ENCODE measurements at regions not wholly inside any gene's neighbourhood (a gene's known extent, or its start where the extent isn't known, plus 50 kb on each side); places are given as distances from the start of the nearest gene placed in this dataset.
"Not testable (repeated sequence)": the region's sequence is repeated elsewhere in the genome, so short reads cannot be mapped to it uniquely, and the experiment has no call there.

DNA sequence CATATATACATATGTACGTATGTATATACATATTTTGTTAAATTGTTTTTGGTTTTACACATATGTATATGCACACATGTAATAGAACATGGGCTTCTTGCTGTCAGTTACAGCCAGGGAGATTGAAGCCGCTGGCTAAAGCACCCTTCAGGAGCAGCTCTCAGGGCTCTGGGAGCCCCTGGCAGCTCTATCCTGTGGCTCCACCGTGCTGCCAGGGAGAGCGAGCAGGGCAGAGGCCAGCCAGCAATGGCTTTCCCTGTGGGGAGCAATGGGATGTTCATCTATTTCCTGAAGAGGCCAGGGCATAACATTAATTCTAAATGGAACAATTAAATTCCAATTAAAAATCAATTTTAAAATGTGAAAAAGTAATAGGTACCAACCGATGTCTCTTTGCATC is 102.9 kb downstream of the PSMG1 start:
- no peak for DNase-seq

DNA sequence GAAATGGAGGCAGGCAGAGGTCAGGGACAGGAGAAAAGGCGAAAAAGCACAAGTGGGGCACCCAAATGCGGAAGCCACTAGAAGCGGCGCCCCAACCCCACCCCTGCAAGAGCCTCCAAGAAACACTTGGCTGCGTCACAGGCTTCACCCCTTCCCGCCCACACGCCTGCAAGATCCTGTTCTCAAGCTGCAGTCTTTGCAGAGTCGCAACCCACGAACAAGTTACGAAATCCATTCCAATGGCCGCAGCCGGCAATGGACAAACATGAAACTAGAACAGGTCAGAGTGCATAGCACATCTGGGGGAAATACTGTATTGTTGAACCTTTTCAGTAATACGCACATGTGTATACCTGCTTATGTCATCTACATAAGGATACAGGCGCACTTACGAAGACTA is 103.6 kb downstream of the PSMG1 start:
- DNase-seq, result peak; percentile 20

DNA sequence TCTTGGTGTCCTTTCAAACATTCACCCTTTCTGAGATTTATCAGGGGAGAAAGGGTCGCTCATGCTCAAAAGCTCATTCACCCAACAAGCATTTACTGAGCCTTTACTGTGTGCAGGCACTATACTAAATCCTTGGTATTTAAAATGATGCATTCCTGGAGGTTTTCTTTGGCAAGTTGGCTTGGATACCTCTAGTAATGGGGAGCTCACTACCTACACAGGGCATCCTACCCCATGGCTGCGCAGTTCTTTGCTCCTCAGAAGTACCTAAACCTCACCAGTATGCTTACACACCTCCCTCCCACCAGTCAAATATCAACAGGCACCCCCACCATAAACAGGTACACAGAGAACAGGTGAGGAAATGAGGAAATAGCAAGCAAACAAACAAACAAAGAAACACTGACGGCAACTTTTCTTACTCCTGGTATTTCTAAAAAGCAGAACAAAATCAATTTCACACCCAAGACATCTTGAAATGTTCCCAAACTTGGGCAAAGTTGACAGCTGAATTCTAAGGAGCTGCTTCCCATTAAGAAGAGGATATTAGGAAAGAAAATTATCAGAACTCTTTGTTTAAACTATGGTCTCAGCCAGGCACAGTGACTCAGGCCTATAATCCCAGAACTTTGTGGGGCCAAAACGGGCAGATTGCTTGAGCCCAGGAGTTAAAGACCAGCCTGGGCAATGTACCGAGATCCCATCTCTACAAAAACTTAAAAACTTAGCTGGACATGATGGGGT is 104.8 kb downstream of the PSMG1 start:
- no peak for DNase-seq

DNA sequence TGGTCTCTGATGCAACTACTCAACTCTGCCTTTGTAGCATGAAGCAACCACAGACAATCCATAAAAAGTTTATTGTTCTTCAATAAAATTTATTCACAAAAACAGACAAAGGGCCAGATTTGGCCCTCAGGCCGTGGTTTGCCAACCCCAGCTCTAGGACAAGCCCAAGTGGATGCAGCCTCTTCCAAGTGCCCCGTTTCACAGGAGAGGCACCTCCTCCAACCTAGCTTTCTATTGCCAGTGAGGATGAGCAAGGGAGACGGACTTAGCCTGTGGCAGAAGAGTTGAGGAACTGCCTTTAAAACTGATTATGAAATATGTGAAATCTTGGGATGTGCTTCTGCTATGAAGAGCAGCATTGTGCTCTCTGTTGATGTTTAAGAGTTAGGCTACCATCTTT is 105.4 kb downstream of the PSMG1 start:
- no peak for DNase-seq

DNA sequence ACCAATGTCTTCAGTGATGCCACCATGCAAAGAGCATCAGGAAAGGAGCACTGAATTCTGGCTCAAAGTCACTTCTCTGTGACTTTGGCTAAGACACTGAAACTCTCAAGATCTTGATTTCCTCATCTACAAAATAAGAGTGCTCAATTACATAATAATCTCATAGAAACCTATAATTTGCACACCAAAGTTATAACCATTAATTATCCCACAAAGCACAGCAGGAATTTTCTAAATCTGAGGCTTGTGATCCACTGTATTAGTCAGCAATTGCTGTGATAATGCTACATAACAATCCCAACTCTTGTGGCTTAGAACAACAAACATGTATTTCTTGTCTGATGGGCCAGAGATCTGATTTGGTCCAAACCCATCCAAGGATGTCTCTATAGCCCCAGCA is 108.7 kb downstream of the PSMG1 start:
- no peak for DNase-seq

DNA sequence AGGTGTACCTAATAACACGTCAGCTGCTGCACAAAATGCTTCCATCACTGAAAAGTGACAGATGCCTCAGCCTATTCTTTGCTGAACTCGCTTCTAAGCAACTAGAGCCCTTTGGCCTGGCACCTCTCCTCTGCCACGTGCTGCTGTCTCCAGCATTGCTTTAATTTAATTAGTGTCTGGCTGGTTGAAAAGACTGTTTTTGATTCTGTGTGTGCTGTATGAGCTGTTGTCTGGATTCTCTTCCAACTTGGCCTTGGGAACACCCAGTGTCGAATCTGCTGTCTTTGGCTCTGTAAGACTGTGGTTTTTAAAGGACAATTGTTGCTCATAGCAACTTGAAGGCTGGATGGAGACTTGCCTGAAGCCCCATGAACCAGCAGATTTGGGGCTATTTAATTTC is 109.5 kb downstream of the PSMG1 start:
- no peak for DNase-seq

DNA sequence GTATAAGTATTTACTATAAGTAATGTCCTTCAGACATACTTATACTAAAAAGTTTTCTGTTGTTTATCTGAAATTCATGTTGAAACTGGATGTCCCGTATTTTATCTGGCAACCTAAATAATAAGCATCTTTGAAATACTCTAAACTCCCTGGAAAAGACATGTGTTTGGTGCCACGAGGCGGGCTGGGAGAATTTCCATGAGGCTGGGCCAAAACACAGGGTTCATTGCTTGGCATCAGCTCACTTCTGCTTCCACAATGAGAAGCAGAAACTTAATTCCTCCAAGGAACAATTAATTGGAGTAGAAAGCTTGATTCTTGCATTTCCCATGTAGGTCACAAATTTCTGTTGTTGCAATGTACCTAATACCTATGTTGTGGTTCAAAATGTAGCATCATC is 110.2 kb downstream of the PSMG1 start:
- no peak for DNase-seq

DNA sequence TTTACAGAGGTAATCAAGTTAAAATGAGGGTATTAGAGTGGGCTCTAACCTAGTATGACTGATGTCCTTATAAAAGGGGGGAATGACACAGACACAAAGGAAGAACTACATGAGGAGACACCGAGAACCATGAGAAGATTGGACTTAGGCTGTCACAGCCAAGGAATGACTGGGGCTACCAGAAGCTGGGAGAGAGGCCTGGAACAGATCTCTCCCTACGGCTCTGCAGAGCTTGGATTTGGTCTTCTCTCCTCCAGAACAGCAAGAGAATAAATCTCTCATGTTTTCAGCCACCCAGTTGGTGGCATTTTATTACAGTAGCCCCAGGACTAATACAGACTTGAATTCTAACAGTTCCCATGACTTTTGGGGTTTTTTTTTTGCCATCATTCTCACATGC is 110.8 kb downstream of the PSMG1 start:
- no peak for DNase-seq

DNA sequence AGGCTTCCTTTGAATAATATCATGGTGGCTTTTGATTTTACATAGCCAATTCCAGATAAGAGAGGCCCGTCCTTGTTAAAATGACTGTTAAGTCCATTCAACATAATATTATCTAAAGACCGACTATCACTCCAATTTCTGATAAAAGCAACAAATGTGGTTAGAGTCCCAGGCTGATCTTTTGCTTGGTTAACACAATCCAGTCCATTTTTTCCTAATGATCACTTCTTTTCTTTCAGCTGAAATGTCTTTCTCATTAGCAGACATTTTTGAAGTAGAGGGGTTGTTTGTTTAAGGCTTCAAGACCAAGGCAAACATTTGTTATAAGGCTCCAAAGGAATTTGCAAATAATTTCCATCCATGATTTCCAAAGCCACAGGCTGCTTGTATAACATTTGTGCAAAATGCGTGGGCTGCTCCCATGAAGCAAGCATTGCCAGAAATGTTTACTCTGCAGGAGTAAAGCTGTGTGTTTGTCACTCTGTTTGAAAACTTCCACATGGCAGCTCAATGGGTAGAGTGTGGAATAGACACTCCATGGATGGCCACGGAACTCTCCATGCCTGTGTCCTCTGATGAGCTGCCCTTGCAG is 111.5 kb downstream of the PSMG1 start:
- no peak for DNase-seq

DNA sequence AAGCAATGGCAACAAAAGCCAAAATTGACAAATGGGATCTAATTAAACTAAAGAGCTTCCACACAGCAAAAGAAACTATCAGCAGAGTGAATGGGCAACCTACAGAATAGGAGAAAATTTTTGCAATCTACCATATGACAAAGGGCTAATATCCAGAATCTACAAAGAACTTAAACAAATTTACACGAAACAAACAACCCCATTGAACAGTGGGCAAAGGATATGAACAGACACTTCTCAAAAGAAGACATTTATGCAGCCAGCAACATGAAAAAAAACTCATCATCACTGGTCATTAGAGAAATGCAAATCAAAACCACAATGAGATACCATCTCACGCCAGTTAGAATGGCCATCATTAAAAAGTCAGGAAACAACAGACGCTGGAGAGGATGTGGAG is 113.4 kb downstream of the PSMG1 start:
- DNase-seq, result not testable (repeated sequence)

DNA sequence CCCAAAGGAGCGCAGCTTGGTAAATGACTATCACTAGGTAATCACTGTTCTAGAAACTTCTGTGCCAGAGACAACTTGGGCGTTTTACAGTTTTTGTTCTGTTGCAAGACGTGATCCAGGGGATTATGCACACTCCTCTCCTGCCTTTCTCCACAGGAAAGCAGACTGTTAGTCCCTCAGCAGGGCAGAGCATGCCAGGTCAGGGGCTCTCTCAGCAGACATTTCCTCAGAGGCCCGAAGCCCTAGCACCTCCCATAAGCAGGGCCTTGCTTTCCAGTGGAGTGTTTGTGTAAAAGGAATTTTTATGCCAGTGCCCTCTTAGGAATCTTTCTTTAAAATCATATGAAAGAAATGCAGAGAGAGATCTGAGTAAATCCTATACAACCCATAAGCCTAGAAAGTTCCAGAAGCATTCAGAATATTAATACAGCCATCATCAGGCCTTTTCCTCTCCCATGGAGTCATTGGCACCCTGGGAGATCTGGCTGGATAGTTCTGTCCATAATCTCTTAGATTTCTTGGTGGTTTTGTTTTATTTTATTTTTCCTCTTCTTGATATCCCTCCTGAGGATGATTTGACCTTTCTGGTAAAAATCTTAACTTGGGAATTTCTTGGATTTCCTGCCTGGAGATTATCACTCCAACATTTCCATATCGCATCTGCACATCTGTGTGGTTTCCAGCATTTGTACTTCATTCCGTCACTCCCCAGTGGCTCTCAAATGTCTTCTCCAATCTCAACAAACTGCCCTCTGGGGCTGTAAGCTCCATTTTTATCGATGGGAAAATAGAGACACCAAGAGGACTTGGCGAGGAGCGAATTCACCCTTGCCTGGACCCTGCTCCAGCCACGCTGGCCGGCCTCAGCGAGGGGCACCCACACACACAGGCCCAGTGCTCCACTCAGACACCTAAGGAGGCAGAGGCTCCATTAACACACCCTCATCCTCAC is 116.1 kb downstream of the PSMG1 start:
- DNase-seq, result no peak

DNA sequence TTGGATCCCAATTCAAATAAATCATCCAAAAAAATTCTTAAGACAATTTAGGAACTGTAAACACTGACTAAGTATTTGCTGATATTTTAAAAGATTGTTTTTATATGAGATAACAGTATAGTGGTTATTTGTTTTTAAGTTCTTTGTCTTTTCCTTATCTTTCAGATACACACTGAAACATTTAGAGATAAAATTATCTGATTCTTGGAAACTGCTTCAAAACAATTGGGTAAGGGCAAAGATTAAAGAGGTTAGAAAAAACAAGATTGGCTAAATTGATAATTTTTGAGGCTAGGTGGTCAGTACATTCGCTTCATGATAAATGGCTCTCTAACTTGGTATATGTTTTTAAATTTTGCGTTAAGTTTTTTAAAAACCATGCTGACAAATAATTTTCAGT is 117.3 kb downstream of the PSMG1 start:
- DNase-seq, result no peak

DNA sequence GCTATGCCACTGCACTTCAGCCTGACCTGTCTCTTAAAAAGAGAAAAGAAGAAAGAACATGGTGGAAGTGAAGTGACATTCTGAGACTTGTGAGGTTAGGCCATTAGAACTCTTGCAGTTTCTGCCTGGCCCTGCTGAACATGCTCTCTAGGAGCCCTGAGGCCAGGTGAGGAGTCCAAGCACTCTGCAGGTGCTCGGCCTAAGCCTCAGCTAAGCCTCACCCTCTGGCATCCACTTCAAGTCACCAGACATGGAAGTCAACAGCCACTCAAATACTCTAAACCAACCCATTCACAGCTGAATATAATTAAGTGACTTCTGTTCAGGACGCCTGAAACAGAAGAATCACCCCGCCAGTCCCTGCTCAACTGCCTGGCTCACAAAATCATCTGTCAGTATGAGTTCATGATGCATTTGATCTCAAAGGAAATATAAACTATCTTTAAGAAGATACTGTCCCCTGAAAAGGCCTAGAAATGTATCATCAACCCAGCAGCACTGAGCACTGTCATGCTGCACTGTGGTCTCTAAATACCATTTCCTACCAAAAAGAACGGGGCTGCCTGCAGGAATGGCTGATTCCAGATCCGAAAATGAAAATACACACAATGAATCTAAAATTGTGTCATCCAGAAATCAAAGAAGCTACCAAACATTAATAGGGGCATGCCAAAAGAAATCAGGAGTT is 118.8 kb downstream of the PSMG1 start:
- DNase-seq, result no peak

DNA sequence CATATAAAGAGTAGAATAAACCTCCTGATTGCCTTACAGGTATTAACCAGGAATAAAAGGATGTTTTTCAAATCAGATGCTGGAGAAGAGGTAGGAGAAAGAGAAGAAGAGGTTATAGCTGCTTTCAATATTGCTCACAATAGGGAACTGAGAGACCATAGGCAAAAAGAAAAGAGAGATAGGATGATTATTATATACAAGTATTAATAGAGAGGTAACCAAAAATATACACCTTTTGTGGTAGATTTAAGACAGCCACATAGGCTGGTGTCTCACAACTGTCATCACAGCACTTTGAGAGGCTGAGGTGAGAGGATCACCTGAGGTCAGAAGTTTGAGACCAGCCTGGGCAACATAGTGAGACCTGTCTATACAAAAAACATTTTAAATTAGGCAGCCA is 119.7 kb downstream of the PSMG1 start:
- DNase-seq, result no peak

DNA sequence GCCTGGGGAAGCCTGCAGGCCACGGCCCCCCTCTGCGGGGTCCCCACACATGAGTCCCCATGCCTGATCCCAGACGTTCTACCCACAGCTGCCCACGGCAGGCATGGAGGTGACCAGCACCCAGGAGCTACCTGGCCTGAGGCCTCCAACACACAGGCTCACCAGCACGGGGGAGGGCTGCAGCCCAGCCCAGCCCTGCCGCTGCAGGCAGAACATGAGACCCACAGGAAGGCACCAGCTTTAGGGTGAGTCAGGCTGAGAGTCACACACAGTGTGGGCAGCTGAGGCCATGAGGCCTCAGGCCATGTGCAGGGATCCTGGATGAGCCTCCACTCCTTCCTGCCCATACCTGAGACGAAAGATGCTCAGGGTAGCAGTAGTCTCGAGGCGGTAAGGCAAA is 121.1 kb downstream of the PSMG1 start:
- no peak for DNase-seq

DNA sequence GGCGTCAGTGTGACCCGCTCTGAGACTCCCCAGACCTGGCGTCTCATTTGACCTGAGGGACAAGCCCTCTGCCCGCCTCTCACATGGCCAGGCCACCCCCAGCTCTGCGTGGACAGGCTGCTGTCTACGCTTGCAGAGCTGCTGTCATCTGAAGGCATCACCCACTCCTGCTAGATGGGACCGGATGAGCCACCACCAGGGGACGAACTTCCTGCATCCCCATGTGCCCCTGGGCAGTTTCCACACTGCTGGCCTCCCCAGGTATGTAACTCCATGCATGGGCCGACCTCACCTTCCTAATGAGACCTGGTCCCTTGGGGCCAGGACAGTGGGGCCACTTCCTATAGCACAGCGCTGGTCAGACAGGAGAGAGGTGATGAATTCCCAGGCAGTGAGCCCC is 121.5 kb downstream of the PSMG1 start:
- DNase-seq, result no peak

DNA sequence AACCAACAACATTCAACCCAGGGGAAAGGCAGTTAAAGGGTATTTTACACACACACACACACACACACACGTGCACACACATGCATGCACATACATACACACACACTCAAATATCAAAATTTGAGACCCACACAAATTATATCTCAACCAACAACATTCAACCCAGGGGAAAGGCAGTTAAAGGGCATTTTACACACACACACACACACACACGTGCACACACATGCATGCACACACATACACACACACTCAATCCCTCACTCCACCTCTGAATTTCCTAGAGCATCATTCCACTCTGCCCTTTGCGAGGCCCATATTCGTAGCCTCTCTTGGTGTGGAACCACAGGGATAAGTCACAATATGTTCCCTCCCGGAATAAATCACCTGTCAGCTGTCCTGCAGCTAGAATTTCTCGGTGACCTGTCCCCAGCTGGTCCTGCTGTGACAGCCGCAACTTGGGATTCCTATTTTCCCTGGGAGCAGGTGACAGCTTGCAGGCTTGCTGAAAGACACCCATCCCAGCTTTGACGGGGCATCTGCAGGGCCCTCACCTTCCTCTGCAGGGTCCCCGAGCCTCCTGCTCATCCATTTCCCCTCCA is 122.7 kb downstream of the PSMG1 start:
- DNase-seq, result no peak

DNA sequence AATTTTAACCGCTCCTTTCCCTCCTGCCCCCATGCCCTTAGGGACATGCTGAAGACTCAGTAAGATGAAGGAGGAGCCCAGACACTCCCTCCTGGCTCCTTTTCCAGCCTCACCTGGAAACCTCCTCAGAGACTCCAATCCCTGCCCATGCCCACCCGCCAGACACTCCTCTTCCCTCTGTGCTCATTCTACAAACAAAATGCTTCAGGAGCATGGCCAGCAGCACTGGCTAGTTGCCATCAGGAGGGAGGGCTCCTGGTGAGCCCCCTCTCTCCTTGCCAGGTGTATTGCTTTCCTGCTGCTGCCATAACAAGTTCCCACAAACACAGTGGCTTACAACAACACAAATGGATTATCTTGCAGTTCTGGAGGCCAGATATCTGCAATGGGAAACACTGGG is 126.1 kb downstream of the PSMG1 start:
- no peak for DNase-seq

DNA sequence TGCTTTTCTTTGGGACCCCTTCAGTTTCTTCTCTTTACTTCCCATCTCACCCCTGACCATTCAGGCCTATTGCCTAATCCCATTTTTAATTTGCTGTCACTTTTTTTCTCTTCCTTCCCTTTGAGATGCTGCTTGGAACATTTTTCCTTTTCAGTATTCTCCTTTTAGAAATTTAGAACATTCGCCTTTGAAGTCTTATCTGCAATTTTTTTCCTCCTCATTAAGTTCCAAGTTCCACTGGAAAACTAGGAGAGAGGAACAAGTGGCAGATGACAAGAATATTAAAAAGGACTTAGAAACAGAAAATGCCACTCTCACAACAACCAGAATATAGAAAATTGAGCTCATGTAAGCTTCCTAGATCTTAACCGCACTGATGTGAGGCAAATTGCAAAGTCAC is 126.6 kb downstream of the PSMG1 start:
- DNase-seq, result no peak

DNA sequence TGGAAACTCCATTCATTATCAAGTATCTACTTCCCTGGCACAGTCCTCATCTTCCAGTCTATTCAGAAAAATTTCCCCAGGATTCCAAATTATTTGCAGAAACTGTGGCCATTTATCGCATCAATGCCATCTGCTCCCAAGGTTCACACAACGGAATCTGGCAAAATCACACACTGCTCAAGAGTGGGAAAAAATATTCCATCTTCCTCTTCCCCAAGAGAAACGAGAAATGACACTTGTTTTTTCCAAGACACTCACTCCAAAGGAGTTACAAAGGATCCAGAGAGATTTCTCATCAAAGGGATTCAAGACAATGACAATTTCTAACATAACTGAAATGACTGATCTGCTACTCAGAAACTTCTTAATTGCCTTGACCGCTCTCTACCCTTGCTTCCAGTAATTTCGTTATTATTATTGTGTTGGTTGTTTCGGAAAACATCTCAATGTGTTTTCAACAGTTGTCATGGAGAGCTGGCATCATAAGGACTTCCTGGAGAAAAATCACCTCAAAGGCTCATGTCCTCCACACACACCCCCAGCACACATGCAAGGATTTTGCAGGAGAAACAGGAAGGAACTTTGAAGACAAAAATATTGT is 128.0 kb downstream of the PSMG1 start:
- DNase-seq, result no peak

DNA sequence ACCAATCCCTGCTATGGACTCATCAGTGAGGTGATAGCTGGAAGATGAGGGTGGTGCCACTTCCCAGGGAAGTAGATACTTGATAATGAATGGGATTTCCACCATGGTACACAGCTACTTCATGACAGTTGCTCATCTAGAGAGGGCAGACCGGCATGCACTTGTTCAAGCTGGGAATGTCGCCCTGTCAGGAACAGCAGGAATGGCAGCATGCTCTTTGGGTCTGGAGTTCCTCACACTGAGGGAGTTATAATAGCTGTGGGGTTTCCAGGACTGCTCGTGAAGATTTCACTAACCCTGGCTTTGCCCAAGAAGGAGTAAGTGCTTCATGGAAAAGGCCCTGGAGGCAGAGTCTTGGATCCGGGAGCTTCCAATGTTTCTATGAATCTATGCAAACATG is 129.2 kb downstream of the PSMG1 start:
- DNase-seq, result no peak

DNA sequence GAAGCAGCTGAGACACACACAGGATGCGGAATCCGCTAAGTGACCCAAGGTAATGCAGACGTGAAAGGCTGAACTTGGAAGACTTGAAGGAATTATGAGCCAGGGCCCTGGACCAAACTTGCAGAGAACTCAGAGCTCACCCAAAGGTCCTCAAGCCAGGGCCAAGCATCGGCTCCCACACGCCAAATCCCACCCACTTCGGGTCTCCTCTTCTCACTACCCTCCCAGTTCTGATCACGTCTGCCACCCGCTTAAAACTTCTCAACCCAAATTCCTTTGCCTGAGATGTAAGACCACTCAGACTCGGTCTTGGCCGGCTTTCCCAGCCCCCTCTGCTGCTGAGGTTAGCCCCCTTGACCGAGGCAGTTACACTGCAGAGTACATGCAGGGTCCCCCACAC is 130.1 kb downstream of the PSMG1 start:
- no peak for DNase-seq

DNA sequence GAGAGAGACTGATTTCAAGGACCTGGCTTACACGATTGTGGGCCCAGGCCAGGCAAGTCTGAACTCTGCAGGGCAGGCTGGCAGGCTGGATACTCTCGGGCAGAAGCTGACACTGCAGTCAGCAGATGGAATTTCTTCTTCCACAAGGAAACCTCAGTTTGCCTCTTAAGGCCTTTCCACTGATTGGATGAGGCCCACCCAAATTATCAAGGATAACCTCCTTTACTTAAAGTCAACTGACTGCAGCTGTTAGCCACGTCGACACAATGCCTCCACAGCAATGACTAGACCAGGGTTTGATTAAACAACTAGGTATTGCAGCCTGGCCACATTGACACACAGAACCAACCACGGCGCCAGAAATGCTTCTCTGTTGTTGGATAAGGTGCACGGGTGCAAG is 130.5 kb downstream of the PSMG1 start:
- no peak for DNase-seq
